SU-DHL-6 (cell line): ENCODE measurements at regions not wholly inside any gene's neighbourhood (a gene's known extent, or its start where the extent isn't known, plus 50 kb on each side); places are given as distances from the start of the nearest gene placed in this dataset.
"Not testable (repeated sequence)": the region's sequence is repeated elsewhere in the genome, so short reads cannot be mapped to it uniquely, and the experiment has no call there.

Experiments used
- CTCF ChIP-seq: fragments of 200-600 bp; sonication (generic); IDR thresholded peaks from one replicate; pipeline ENCODE4 v1.5.1; 2017; ENCODE audit warnings: antibody characterized with exemption, mild to moderate bottlenecking, low read length, moderate library complexity; ENCODE audit not compliant: insufficient read depth, poor library complexity, severe bottlenecking
- EZH2phosphoT487 ChIP-seq: fragments of 200-600 bp; sonication (generic), shearing (Covaris generic); conservative IDR thresholded peaks from 2 replicates; pipeline ENCODE4 v1.6.1; 2018; ENCODE audit warnings: mild to moderate bottlenecking, antibody characterized with exemption, low read length, moderate library complexity, mixed read lengths

GRCh38 chr18:73330106-73330505 lies 462.3 kb upstream of the NETO1 start:
- not testable (repeated sequence) for TF ChIP-seq CTCF, EZH2phosphoT487
